GM23248 (cell line): ENCODE measurements at regions not wholly inside any gene's neighbourhood (a gene's known extent, or its start where the extent isn't known, plus 50 kb on each side); places are given as distances from the start of the nearest gene placed in this dataset.

Experiments
- EZH2 ChIP-seq: fragments of 200-600 bp; sonication (generic); IDR thresholded peaks from 2 replicates; pipeline ENCODE4 v1.6.1; 2018; ENCODE audit warnings: antibody characterized with exemption, mild to moderate bottlenecking; ENCODE audit not compliant: insufficient read depth, poor library complexity, severe bottlenecking
- EZH2phosphoT487 ChIP-seq: fragments of 200-600 bp; sonication (generic); IDR thresholded peaks from 2 replicates; pipeline ENCODE4 v1.6.1; 2018; ENCODE audit warnings: antibody characterized with exemption, moderate library complexity, mild to moderate bottlenecking, low read depth; ENCODE audit not compliant: insufficient read depth

DNA sequence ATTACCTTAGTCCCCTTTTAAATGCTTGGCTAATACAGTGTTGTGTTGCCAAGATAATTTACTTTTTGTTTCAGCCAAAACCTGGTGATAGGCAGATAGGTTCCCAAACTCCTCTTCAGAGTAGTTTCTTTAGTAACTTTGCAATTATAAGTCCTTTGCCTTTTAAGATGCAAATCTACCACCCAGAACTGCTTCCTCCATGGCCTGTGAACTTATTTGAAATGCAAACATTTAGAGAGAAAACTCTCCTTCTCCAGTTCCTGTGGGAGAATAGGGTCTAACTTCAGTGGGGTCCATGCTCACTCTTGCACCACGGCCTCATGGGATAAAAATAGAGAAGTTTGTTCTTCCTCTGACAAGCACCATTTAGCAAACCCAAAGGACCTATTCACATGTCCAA, 1955.4 kb upstream of the CDH6 start:
- no peak for TF ChIP-seq EZH2
- no peak for TF ChIP-seq EZH2phosphoT487
